Thymus (tissue), 11 donors: ENCODE measurements at regions not wholly inside any gene's neighbourhood (a gene's known extent, or its start where the extent isn't known, plus 50 kb on each side); places are given as distances from the start of the nearest gene placed in this dataset.
"Not testable (repeated sequence)": the region's sequence is repeated elsewhere in the genome, so short reads cannot be mapped to it uniquely, and the experiment has no call there.

Source experiments
- DNase-seq, 9 donors: peaks; one replicate each; pipeline ENCODE4 v3.0.0-alpha.2; 2013; ENCODE audit warnings: low spot score in 9 of 9, low read depth in 6 of 9, missing footprints in 1 of 9
- H3K27ac ChIP-seq, 2 donors: one replicate each; pipeline ENCODE4 v1.5.1; 2013; ENCODE audit warnings: control low read depth in 1 of 2, low read depth in 1 of 2, low read length in 1 of 2, mild to moderate bottlenecking in 1 of 2, moderate library complexity in 1 of 2
- H3K27me3 ChIP-seq, 2 donors: one replicate each; pipeline ENCODE4 v1.5.1; 2013; ENCODE audit warnings: low read length in 1 of 2; ENCODE audit not compliant: control insufficient read depth in 2 of 2, insufficient read depth in 1 of 2
- H3K36me3 ChIP-seq, 2 donors: one replicate each; pipeline ENCODE4 v1.5.1; 2013; ENCODE audit warnings: low read length in 1 of 2, mild to moderate bottlenecking in 1 of 2, moderate library complexity in 1 of 2; ENCODE audit not compliant: control insufficient read depth in 2 of 2, insufficient read depth in 2 of 2
- H3K4me1 ChIP-seq, 2 donors: one replicate each; pipeline ENCODE4 v1.5.1; 2013; ENCODE audit warnings: low read length in 2 of 2; ENCODE audit not compliant: control insufficient read depth in 2 of 2, insufficient read depth in 2 of 2
- H3K4me3 ChIP-seq, 2 donors: one replicate each; pipeline ENCODE4 v1.5.1; 2013; ENCODE audit warnings: low read length in 2 of 2, control low read depth in 1 of 2, mild to moderate bottlenecking in 1 of 2
- H3K9me3 ChIP-seq, 2 donors: one replicate each; pipeline ENCODE4 v1.5.1; 2013; ENCODE audit warnings: low read length in 1 of 2, mild to moderate bottlenecking in 1 of 2; ENCODE audit not compliant: control insufficient read depth in 2 of 2, insufficient read depth in 1 of 2
- WGBS: extraction: QIAGEN DNeasy Blood & Tissue Kit; methylation state at CpG from one replicate; pipeline ENCODE4 v1.1.7; 2013; 5-methylcytosine and 5-hydroxymethylcytosine counted together
- donor health status: healthy.

DNA sequence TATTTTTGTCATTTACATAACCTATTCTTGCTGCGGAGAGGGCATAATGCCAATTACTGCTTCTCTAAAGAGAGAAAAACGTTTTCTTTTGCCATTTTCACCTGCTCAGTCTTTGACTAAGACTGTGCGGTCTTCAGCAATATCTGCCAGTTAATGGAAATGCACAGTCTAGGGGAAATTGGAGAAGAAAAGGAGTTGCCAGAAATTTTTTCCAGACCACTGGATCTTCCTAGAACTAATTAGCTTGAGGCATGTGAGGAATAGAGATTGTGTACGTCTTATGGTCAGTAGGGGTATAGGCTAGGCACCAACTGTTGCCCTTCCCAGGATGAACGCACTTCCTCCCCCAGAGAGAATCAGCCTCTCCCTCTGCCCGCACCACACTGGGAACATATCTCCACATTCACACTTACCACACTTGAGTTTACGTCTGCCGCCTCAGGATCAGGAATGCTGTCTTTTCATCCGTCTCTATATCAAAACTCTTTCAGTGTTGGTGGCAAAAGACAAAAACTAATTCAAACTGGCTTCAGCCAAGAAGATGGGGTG, 67.9 kb upstream of the E2F3 start:
- Histone ChIP-seq H3K4me3 (no peak overlapping the region), H3K4me1 (no peaks in the 10 kb centered on the region), H3K9me3 (no peaks in the 10 kb centered on the region), H3K27ac (no peak overlapping the region), H3K36me3 (no peaks in the 10 kb centered on the region), H3K27me3 (no peaks in the 10 kb centered on the region)
- WGBS: 96% methylated on average over 9 of the region's 9 CpGs
- no peak for DNase-seq

DNA sequence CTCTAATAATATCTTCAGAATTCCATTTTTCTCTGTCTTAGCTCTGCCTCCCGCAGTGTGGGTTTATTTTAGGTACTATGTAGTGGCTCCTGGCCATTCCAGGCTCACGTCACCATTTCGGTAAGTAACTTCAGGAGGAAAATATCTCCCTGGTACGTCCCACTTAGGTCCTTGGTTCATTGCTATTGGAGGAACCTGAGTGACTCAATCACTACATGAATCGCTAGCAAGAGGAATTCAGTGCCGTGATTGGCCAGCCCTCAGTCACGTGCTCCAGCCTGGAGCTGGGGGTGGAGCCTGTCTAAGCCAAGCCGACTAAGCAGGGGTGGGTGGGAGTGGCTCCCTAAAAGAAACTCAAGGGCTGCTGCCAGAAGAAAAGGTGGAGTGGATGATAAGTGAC, 67.3 kb upstream of the E2F3 start:
- Histone ChIP-seq H3K27me3 (no peaks in the 10 kb centered on the region), H3K27ac (no peak overlapping the region), H3K9me3 (no peaks in the 10 kb centered on the region), H3K4me3 (no peak overlapping the region), H3K36me3 (no peaks in the 10 kb centered on the region), H3K4me1 (no peaks in the 10 kb centered on the region)
- 97% methylated on average over 8 of the region's 8 CpGs for WGBS
- no peak for DNase-seq

DNA sequence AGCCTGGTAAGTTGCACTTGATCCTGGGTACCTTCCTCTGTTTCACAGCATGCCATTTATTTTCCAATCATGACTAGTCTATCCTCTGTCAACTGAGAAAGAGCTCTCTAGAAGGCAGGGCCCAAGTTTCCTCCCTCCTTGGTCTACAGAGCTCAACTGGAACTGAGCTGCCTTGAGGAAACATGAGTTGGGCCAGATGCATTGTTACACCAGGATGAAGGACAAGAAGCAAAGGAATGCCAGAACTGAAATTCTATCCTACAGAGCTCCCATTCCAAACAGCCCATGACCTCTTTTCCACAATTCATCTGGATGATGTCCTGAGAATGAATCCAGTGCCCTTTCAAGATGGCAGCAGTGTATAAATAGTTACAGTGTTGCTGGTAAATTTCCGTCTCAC, 66.7 kb upstream of the E2F3 start:
- no peak for DNase-seq
- WGBS: 96% methylated on average over 1 of the region's 1 CpG

DNA sequence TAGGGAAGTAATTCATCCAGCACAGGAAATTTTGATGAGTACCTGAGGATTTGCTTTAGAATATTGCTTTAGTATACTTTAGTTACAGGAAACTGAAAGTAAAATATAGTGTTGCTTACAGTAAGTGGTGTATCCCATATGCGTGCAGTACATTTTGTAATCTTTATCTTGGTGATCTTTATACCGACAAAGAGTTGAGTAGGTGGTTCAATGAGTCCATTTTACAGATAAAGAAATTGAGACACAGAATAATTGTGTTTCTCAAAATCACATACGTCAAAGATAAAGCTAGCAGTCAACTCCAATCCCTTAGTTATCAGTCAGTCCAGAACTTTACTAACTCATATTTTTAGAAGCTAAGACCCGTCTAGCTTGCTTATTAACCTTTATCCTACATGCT, 65.8 kb upstream of the E2F3 start:
- WGBS: 28% methylated on average over 4 of the region's 4 CpGs
- Histone ChIP-seq H3K4me1 (no peaks in the 10 kb centered on the region), H3K27me3 (no peaks in the 10 kb centered on the region), H3K36me3 (no peaks in the 10 kb centered on the region), H3K4me3 (no peak overlapping the region), H3K27ac (no peak overlapping the region), H3K9me3 (no peaks in the 10 kb centered on the region)
- peak in 1 of 9 donors; percentile 16 for DNase-seq

More for the DNA sequence above, 66.7 kb upstream of the E2F3 start:
- H3K9me3 ChIP-seq: no peaks in the 10 kb centered on the region
- no peaks in the 10 kb centered on the region for H3K4me1 ChIP-seq
- no peak overlapping the region for H3K27ac ChIP-seq
- H3K36me3 ChIP-seq: no peaks in the 10 kb centered on the region
- no peaks in the 10 kb centered on the region for H3K27me3 ChIP-seq
- no peak overlapping the region for H3K4me3 ChIP-seq

DNA sequence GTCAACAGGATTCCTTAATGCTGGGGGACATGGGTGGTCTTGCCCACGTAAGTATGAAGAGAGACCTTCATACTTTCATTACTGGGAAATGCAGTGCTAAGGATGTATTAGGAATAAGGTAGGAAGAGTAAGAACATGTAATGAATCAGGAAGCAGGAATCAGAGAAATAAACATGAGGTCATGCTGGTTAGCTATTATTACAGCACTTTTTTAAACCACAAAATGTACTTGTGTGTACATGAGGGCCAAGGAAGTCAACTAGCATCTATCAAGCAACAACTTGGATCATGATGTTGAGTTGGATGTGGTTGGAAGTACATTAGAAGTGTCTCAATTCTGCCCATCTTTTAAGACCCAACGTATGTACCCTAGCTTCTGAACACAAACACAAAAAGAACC, 63.5 kb upstream of the E2F3 start:
- Histone ChIP-seq H3K36me3 (no peaks in the 10 kb centered on the region), H3K27me3 (no peaks in the 10 kb centered on the region), H3K27ac (no peak overlapping the region), H3K4me3 (no peak overlapping the region), H3K4me1 (no peaks in the 10 kb centered on the region), H3K9me3 (no peaks in the 10 kb centered on the region)
- WGBS: 97% methylated on average over 2 of the region's 2 CpGs
- no peak for DNase-seq

DNA sequence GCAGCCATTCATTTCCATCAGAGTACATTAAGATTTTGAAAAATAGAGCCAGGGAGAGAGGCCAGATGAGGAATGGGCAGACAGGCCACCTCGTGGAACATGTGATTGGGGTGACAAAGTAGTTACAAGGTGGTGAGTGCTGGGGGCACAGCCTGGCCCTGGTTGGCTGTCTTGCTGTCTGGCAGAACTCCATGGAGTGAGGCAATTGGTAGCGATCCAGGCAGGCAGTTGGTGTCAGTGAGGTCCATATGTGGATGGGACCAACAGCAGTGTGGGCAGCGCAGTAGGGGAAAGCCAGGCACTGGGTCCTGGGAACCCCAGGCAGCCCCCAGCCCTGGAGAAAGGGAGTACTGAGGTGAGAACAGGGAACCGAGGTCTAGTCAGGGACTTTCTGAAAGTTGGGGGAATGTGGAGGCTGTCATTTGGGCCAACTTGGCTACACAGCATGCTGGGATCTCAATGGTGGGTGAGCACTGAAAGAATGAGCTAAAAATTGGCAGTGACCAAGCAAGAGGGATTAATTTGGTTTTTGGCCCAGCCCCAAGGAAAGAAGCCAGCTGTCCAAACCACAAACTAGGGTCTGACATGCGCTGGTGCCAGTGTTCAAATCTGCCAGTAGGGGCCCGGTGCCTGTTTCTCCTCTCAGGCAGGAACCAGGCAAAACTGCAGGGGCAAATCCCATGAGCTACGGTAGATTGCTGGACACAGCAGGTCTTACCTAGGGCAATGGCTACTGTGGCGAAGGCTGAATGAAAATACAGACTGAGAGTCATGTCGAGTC, 61.4 kb upstream of the E2F3 start:
- Histone ChIP-seq H3K27me3 (no peaks in the 10 kb centered on the region), H3K4me1 (no peaks in the 10 kb centered on the region), H3K27ac (no peak overlapping the region), H3K4me3 (no peak overlapping the region), H3K9me3 (no peaks in the 10 kb centered on the region), H3K36me3 (no peaks in the 10 kb centered on the region)
- no peak for DNase-seq
- WGBS: 89% methylated on average over 9 of the region's 9 CpGs

DNA sequence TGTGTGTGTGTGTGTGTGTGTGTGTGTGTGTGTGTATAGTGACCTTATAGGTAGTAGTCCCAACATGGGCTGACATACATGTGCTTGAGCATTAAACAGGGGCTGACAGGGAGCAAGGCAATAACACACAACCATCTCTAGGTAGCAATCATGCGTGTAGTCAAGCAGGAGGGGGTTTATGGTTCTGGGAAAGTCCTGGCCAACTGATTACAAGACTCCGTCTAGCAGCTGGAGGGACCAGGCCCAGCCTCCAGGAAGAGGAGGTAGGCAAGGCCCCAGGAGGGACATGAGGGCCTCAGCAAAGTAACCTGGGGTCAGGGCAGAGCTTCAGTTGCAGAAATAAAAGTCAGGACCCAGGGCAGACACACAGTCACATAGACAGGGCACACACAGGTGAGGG, 60.6 kb upstream of the E2F3 start:
- no peak overlapping the region for H3K4me3 ChIP-seq
- H3K27me3 ChIP-seq: no peaks in the 10 kb centered on the region
- no peaks in the 10 kb centered on the region for H3K9me3 ChIP-seq
- no peaks in the 10 kb centered on the region for H3K36me3 ChIP-seq
- no peaks in the 10 kb centered on the region for H3K4me1 ChIP-seq
- DNase-seq: no peak
- H3K27ac ChIP-seq: no peak overlapping the region
- 98% methylated on average over 2 of the region's 2 CpGs for WGBS

DNA sequence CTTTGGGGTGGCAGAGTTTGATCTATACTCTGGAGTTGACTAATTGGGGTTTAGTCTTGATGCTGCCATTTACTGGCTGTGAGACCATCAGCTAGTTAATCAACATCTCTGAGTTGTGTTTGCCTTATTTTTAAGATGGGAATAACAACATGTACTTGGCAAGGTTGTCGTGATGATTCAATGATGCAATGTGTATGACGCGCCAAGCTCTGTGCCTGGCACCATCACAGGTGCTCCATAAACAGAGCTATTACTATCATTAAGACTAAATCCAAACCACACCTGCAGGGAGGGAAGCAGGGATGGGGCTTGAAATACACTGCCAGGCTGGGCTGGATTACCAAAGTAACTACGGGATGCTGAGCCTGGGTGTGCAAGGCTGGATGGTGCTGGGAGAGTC, 60.1 kb upstream of the E2F3 start:
- no peak for DNase-seq
- Histone ChIP-seq H3K9me3 (no peaks in the 10 kb centered on the region), H3K27ac (no peak overlapping the region), H3K27me3 (no peaks in the 10 kb centered on the region), H3K4me1 (no peaks in the 10 kb centered on the region), H3K36me3 (no peaks in the 10 kb centered on the region), H3K4me3 (no peak overlapping the region)
- WGBS: 95% methylated on average over 4 of the region's 4 CpGs

DNA sequence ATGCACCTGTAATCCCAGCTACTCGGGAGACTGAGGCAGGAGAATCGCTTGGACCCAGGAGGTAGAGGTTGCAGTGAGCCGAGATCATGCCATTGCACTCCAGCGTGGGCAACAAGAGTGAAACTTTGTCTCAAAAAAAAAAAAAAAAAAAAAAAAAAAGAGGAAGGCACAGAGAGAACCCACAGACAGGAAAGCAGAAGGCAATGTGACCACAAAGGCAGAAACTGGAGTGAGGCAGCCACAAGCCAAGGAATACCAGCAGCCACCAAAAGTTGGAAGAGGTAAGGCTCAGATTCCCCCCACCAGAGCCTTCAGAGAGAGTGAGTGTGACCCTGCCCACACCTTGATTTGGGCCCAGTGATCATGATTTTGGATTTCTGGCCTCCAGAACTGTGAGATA, 54.7 kb upstream of the E2F3 start:
- not testable (repeated sequence) for H3K4me3 ChIP-seq, H3K27ac ChIP-seq, H3K9me3 ChIP-seq, DNase-seq, H3K27me3 ChIP-seq, H3K4me1 ChIP-seq, H3K36me3 ChIP-seq
- over 99% methylated on average over 4 of the region's 4 CpGs for WGBS
